GF-D8 (cell line): ENCODE measurements at regions not wholly inside any gene's neighbourhood (a gene's known extent, or its start where the extent isn't known, plus 50 kb on each side); places are given as distances from the start of the nearest gene placed in this dataset.
"Not testable (repeated sequence)": the region's sequence is repeated elsewhere in the genome, so short reads cannot be mapped to it uniquely, and the experiment has no call there.

ENCODE experiments used
- DNase-seq: peaks from one replicate; lab custom pipeline; 2025; lab: John Stamatoyannopoulos, UW

DNA sequence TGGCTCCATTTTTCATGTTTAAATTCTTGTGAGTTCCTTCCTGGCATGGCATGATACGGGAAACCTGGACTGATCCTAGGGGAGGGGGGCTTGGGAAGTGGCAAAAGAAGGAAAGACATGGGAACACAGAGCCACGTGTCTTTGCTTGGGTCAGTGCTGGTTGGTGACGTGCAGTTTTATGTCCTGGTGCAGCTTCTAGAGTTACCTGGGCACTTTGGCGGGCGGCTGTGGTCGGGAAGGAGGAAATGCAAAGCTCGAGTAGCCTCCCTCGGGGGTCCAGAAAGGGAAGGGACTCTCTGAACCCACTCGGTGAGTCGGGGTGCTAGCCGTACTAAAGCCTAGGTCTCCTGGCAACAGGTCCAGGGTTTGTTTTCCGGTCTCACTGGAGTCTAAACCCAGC is 94.6 kb downstream of the APOB start:
- no peak for DNase-seq

DNA sequence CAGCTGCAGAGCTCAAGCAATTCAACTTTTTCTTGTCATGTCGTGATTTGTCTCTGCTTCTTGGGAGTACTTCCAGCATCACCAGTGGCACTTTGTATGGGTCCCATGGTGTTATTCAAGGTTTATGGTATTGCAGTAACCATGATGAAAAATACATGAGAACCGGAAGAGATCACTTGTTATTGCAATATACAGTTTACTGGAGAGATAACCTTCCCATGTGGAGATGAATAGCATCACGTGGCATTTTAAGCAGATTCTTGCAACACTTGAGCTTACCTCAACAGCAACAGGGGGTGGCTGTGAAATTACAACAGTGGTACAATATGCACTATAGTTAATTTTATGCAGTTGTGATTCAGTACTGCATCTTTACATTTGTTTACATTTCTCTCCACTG is 97.4 kb downstream of the APOB start:
- no peak for DNase-seq

DNA sequence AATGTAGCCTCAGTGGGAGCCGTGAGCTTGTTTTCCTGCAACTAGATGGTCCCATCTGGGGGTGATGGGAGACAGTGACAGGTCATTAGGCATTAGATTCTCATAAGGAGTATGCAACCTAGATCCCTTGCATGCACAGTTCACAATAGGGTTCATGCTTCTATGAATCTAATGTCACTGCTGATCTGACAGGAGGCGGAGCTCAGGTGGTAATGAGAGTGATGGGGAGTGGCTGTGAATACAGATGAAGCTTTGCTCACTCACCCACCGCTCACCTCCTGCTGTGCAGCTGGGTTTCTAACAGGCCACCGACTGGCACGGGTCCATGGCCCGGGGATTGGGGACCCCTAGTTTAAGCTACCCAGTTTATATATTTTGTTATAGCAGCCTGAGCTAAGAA is 100.2 kb downstream of the APOB start:
- not testable (repeated sequence) for DNase-seq

GRCh38 chr2:20942646-20943125 is 101.2 kb downstream of the APOB start:
- DNase-seq, result no peak

DNA sequence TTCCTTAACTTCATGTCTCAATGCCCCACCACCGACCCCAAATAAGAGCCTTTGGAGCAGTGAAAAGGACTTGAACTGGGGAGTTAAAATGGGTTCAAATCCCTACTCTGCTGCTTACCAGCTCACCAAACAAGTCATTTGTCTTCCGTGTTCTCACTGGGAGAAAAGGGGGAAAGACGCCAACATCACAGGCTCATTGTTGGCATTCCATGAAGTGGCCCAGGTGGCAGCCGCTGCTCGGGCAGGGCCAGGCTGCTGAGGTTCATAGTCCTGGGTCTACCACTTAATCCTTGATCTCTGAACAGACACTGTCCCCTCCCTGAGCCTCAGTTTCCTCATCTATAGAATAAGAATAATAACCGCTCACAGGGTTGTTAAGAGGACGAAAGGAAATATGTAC is 103.0 kb downstream of the APOB start:
- no peak for DNase-seq

GRCh38 chr2:20939931-20940795 is 103.7 kb downstream of the APOB start:
- no peak for DNase-seq

DNA sequence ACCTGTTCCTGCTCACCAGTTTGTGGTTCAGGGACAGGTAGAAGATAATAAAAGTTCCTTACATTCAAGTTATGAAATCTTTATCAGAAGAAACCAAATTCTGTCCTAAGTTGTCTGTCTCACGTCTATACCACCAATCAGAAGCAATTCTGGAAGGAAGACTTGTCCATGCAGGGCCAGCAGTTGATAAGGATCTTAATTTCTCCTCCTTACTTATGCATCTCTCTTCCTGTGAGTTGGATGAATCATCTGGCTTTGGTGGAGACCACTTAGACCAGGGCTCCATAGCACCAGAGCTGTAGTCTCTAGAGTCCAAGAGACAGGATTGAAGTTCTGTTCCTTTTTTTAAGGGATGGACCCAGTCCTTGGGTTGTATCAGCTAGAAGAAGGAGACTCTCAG is 106.5 kb downstream of the APOB start:
- no peak for DNase-seq

DNA sequence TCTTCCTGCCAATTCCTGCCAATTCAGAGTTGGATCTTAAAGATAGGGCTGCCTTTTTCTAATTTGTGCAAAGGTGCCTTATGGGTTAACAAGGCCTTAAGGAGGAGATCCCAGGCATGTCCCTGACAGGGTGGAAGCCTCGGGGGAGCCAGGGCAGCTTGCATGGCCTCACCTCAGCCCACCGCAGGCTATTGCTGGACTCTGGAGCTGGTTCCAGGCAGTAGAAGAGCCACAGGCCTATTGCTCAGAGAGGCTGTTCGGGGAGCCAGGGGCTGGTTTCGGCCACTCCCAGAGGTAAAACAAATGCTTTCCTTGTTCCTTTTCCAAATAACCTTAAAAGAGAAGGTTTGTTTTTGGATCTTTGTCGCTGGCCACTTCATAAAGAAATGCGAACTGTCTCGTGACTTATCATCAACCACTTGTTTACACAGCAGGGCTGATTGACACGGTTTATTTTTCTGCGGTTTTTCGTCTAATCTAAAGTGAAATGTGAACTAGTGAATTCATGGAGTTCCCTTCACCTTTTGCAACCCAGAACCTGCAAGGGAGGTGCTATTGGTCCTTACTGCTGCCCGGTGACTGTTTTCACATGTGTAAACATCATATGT is 108.6 kb downstream of the APOB start:
- no peak for DNase-seq

DNA sequence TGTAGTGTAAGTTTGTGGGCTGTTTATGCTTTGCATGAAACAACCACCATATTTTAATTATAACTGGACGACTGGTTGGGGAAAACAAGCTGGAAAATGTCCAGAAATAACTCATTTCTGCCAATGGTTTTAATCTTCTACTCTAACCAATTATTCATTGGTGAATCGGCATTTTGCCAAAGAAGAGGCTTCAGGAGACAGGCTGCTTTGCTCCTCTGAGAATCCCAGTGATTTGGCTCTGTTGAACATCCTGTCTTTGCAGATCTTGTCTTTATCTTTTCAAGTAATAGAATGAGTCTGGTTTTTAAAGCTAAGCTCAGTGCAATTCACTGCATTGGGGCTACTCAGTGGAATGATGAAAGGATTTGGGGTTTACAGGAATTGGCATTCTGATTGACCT is 109.6 kb downstream of the APOB start:
- no peak for DNase-seq

GRCh38 chr2:20933714-20934113 is 110.2 kb downstream of the APOB start:
- DNase-seq, result no peak

- DNase-seq, result no peak
Observed at GRCh38 chr2:20931346-20931745, 108.4 kb upstream of the LDAH start.

DNA sequence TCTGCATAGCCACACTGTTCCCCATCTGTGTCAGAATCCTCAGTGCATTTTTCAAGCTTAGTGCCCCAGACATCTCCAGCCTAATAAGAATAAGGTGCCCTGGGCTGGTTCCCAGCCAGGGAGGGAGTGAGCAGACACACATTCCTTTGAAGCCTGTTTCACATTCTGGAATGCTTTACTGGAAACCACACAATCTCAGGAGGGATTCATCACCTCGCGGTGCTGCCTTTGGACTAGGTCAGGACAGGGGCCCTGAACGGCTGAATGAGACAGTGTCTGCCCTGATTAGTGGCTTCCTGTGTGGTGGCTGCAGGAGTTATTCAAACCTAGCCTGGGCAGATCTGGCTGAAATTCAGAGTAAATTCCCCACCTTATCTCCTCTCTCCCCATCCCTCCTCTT is 108.0 kb upstream of the LDAH start:
- DNase-seq, result no peak

DNA sequence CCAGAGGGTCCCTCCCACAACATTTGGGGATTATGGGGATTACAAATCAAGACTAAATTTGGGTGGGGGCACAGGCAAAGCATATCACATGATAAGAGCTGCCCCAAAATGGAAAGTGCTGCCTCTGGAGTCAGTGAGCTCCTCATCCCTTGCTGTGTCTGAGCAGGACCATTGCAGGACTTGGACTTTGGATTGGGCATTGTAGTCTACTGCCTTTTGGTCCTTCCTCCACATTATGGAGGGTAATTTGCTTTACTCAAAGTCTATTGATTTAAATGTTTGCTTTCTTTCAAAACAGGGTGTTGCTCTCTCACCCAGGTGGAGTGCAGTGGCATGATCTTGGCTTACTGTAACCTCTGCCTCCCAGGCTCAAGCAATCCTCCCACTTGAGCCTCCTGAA is 106.8 kb upstream of the LDAH start:
- DNase-seq, result no peak

DNA sequence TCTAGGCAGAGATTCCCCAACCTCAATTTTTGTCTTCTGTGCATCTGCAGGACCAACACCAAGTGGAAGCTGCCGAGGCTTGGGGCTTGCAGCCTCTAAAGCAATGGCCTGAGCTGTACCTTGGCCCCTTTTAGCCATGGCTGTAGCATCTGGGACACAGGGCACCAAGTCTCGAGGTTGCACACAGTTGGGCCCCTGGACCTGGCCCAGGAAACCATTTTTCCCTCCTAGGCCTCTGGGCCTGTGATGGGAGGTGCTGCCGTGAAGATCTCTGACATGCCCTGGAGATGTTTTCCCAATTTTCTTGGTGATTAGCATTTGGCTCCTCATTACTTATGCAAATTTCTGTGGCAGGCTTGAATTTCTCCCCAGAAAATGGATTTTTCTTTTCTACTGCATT is 105.7 kb upstream of the LDAH start:
- no peak for DNase-seq

DNA sequence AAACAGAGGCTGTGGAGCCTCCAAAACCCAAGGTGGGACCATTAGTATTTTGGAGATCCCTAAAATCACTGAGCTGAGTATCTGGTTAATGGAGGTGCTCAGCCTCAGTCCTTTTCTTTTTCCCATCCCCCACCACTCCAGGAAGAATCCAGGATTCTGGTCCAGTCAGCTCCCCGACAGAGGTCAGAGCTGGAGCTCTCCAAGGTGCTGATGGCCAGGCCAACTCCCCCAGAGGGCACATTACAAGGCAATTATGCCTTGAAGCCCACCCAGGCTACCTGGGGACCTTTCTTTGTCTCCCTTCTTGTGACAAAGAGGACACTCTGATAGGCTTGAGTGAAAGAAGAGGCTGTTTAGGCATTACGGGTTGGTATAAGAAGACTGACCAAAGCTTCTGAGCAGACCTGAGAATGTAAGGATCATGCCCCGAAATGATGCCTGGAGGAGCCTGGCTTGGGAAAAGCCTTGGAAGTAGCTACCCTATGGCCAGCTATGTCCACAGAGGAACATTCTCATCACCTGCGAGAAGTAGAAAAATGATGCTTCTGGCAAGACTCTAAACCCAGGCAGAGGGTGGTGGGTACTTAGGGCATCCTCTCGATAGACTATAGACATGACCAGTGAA is 102.5 kb upstream of the LDAH start:
- DNase-seq, result no peak

GRCh38 chr2:20919297-20919800 is 96.4 kb upstream of the LDAH start:
- no peak for DNase-seq

DNA sequence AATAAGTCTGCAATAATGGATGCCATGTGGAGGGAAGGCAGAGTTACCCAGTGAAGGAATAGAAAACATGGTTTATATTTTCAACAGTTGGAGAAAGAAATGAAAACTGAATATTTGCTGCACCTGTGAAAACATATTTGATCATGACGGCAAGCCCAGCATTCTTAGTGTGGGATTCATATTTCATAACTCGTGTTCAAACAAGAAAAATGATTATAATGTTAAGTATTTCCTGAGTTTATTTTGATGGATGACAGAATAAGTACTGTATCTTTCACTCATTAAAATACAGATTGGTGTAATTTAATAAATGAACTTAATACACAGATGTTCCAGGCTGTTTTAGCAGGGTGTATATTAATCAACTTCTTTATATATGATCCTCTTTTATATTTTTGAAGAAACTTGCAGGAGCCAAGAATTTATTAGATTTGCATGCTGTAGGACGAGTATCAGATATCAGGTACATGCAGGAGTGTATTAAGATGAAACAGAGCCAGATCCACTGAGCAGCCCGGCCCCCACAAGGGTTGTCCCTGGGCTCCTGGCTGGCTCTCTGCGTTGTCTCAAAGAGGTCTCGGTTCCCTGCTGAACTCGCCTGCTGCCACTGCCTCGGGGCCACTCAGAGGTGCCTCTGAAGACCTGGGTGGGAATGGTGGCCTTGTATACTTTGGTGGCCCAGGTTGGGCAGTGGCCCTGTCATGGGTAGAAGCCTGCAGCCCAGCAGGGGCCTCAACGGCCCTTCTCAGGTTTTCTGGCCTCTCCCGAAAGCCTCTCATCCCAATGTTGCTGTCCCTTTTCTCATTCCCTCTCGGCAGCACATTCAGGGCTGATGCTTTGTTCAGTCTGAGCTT is 95.0 kb upstream of the LDAH start:
- no peak for DNase-seq

- DNase-seq, result no peak
Observed at GRCh38 chr2:20917287-20917660, 94.4 kb upstream of the LDAH start.

DNA sequence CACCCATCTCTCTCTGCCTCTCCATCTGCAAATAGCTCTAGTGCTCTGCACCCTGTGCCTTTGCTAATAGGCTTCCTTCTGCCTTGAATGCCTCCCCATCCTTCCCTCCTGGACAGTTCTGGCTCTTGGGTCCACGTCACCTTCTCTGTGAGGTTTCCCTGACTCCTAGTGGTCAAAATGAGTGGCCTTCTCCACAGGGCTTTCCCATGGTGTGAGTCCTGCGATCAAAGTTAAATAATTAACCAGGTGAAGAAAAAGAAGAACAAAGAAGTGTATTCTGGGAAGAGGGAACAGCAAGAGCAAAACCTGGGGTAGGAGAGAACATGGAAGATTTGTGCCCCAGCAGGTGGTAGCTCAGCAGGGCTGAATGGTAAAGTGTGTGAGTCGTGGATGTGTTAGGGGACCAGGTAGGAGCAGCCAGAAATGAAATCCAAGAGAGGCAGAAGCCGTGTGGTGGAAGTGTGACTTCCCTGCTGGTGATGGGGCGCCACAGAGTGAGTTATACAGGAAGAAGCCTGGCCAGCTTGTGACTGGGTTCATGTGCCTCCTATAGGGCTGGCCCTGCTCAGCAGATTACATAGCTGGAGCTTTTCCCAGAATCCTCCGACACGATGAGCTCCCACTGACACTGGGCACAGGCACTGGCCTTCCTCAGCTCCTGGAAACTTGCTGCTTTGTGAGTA is 93.8 kb upstream of the LDAH start:
- no peak for DNase-seq

GRCh38 chr2:20915271-20915670 is 92.4 kb upstream of the LDAH start:
- no peak for DNase-seq

DNA sequence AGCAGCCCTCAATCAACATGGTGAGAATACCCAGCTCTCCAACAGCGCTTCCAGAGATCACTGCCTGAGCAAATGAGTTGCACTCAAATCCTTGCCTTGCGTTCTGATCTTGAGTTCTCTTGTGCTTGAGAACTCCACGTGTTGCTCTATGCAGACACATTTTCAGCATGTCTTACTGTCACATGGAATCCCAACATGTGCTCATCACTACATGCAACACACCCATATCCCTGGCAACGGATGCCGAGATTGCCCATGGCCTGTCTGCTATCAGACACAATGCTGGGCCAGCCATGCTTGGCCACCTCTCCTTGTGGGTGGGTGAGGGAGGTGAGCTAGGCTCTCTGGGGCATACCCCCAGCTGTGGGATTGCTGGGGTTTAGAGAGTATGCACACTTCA is 91.9 kb upstream of the LDAH start:
- DNase-seq, result no peak

DNA sequence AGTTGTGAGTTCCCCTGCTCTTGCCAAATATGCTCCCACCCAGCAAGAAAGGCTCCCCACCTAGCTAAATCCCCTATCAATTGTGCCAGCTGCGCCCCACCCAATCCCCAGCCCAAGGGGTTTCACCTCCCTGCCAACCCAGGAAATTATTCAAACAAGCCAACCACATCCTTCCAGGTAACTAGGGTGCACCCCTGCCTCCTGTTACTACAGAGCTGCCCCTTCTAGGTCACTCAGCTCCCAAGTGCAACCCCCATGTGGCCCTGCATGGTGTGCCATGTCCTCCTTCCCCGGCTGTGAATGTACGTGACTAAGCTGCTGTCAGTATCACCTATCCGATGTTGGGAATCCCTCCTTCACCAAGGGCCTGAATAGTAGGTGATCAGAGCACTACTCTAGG is 91.2 kb upstream of the LDAH start:
- no peak for DNase-seq
